Sigmoid colon (tissue), 6 donors: ENCODE measurements at regions not wholly inside any gene's neighbourhood (a gene's known extent, or its start where the extent isn't known, plus 50 kb on each side); places are given as distances from the start of the nearest gene placed in this dataset.

ENCODE experiments used
- DNase-seq: peaks from one replicate; pipeline ENCODE4 v3.0.0-alpha.2; 2019
- H3K27ac ChIP-seq, 4 donors: fragments of 200-600 bp; sonication (generic); one replicate each; pipeline ENCODE4 v1.5.1; 2016 to 2019; ENCODE audit warnings: mild to moderate bottlenecking in 1 of 4
- H3K27me3 ChIP-seq, 3 donors: fragments of 200-600 bp; sonication (generic); one replicate each; pipeline ENCODE4 v1.5.1; 2019; ENCODE audit warnings: mild to moderate bottlenecking in 1 of 3
- H3K36me3 ChIP-seq, 4 donors: fragments of 200-600 bp; sonication (generic); one replicate each; pipeline ENCODE4 v1.5.1; 2016 to 2019
- H3K4me1 ChIP-seq, 4 donors: fragments of 200-600 bp; sonication (generic); one replicate each; pipeline ENCODE4 v1.5.1; 2017 to 2019
- H3K4me3 ChIP-seq, 4 donors: fragments of 200-600 bp; sonication (generic); one replicate each; pipeline ENCODE4 v1.5.1; 2017 to 2019; ENCODE audit warnings: mild to moderate bottlenecking in 2 of 4, moderate library complexity in 1 of 4
- H3K9me3 ChIP-seq, 4 donors: fragments of 200-600 bp in 3 of 4; sonication (generic) in 3 of 4; one replicate each; pipeline versions ENCODE4 v1.5.1 to v1.6.1; 2013 to 2019
- CTCF ChIP-seq, 4 experiments: fragments of 450-650 bp in 3 of 4; fragments of 200-600 bp in 1 of 4; IDR thresholded peaks; one replicate each; pipeline ENCODE4 v1.5.1; 2016 to 2019; ENCODE audit warnings: antibody characterized with exemption in 4 of 4, mild to moderate bottlenecking in 3 of 4, moderate library complexity in 2 of 4
- EP300 ChIP-seq, 4 donors: sonication (generic); formaldehyde crosslinking; IDR thresholded peaks; one replicate each; pipeline ENCODE4 v1.6.1; 2017; ENCODE audit warnings: antibody characterized with exemption in 4 of 4
- POLR2A ChIP-seq, 2 donors: fragments of 450-650 bp; IDR thresholded peaks; one replicate each; pipeline ENCODE4 v1.6.1; 2016; ENCODE audit warnings: antibody characterized with exemption in 2 of 2, mild to moderate bottlenecking in 2 of 2, moderate library complexity in 2 of 2
- POLR2AphosphoS5 ChIP-seq, 4 donors: sonication (generic); formaldehyde crosslinking; IDR thresholded peaks; one replicate each; pipeline ENCODE4 v1.6.1; 2017; ENCODE audit warnings: antibody characterized with exemption in 4 of 4
- WGBS, 2 donors: extraction: QIAGEN DNeasy Blood & Tissue Kit; methylation state at CpG; one replicate each; pipeline ENCODE4 v1.1.7; 2013; 5-methylcytosine and 5-hydroxymethylcytosine counted together
- intact Hi-C: fragments of 100-400 bp; cut with DNase I; formaldehyde crosslinking; loops from one replicate; pipeline ENCODE4 v1.15.1; 2023
- donor health status: healthy with polysubstance abuse.
- donor health status: healthy.

GRCh38 chr19:5261156-5261890 lies 79.3 kb downstream of the PTPRS start:
- no peak for DNase-seq
- H3K27ac ChIP-seq, result no peak overlapping the region
- H3K36me3 ChIP-seq, result peaks cover 28 to 85% (median 46%) of the 10 kb centered on the region in 4 donors
- H3K4me3 ChIP-seq, result no peak overlapping the region
- peaks cover 0 to 3% (median 0%) of the 10 kb centered on the region in 4 donors for H3K9me3 ChIP-seq
- TF ChIP-seq POLR2AphosphoS5 (IDR thresholded peaks at IDR 0.05) (no peak), EP300 (IDR thresholded peaks at IDR 0.05) (no peak), POLR2A (IDR thresholded peaks at IDR 0.05) (no peak), CTCF (IDR thresholded peaks at IDR 0.05) (no peak)
- 59 to 76% methylated on average over 15 of the region's 15 CpGs for WGBS, 2 donors
- intact Hi-C loops, result no loop called here
- H3K4me1 ChIP-seq, result no peaks in the 10 kb centered on the region
- H3K27me3 ChIP-seq, result no peaks in the 10 kb centered on the region

DNA sequence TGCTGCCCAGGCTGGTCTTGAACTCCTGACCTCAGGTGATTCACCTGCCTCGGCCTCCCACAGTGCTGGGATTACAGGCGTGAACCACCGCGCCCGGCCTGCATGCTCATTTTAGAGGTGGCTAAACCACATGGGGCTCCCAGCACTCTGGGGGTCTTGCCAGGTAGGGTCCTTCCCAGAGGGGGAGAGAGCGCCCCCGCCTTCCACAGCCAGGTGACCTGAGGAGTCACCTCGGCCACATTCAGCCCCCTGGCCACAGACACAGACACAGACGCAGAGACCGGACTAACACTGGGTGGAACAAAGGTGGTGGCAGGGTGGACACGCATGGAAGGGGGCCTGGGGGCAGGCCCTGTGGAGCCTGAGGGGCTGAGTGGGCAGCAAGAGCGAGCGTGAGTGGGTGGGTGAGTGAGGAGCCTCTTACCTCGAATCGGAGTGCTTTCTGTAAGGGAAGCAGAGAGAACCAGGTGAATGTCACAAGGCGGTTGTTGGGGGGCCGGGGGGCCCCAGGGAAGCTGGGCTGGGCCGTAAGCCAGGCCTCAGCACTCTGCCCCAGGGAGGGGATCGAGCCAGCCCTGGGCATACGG lies 80.1 kb downstream of the PTPRS start:
- no peaks in the 10 kb centered on the region for H3K27me3 ChIP-seq
- TF ChIP-seq CTCF (IDR thresholded peaks at IDR 0.05), result no peak
- no peak for TF ChIP-seq POLR2AphosphoS5 (IDR thresholded peaks at IDR 0.05)
- TF ChIP-seq POLR2A (IDR thresholded peaks at IDR 0.05), result no peak
- TF ChIP-seq EP300 (IDR thresholded peaks at IDR 0.05), result no peak
- H3K9me3 ChIP-seq, result peaks cover 0 to 9% (median 0%) of the 10 kb centered on the region in 4 donors
- no peak overlapping the region for H3K4me3 ChIP-seq
- intact Hi-C loops, result no loop called here
- DNase-seq, result no peak
- no peak overlapping the region for H3K27ac ChIP-seq
- WGBS, 2 donors, result 77 to 86% methylated on average over 20 of the region's 20 CpGs
- H3K36me3 ChIP-seq, result peaks cover 30 to 93% (median 50%) of the 10 kb centered on the region in 4 donors
- H3K4me1 ChIP-seq, result no peaks in the 10 kb centered on the region

GRCh38 chr19:5259750-5260149 lies 80.9 kb downstream of the PTPRS start:
- TF ChIP-seq EP300 (IDR thresholded peaks at IDR 0.05) (no peak), POLR2AphosphoS5 (IDR thresholded peaks at IDR 0.05) (no peak), CTCF (IDR thresholded peaks at IDR 0.05) (no peak), POLR2A (IDR thresholded peaks at IDR 0.05) (no peak)
- WGBS, 2 donors, result 87 to 92% methylated on average over 4 of the region's 4 CpGs
- Histone ChIP-seq H3K27me3 (no peaks in the 10 kb centered on the region), H3K4me3 (no peak overlapping the region), H3K36me3 (peaks cover 33 to 93% (median 47%) of the 10 kb centered on the region in 4 donors), H3K4me1 (no peaks in the 10 kb centered on the region), H3K9me3 (peaks cover 0 to 14% (median 3%) of the 10 kb centered on the region in 4 donors), H3K27ac (no peak overlapping the region)
- DNase-seq, result no peak
- intact Hi-C loops, result no loop called here

- intact Hi-C loops, result no loop called here
- Histone ChIP-seq H3K27ac (no peak overlapping the region), H3K4me3 (no peak overlapping the region), H3K27me3 (no peaks in the 10 kb centered on the region), H3K36me3 (peaks cover 25 to 78% (median 32%) of the 10 kb centered on the region in 4 donors), H3K9me3 (peaks cover 0 to 17% (median 5%) of the 10 kb centered on the region in 4 donors), H3K4me1 (no peaks in the 10 kb centered on the region)
- no peak for DNase-seq
- no peak for TF ChIP-seq POLR2AphosphoS5 (IDR thresholded peaks at IDR 0.05)
- no peak for TF ChIP-seq POLR2A (IDR thresholded peaks at IDR 0.05)
- no peak for TF ChIP-seq EP300 (IDR thresholded peaks at IDR 0.05)
- TF ChIP-seq CTCF (IDR thresholded peaks at IDR 0.05), result no peak
- WGBS, 2 donors, result 94 to 95% methylated on average over 43 of the region's 43 CpGs
Observed at GRCh38 chr19:5257155-5258045, 83.2 kb downstream of the PTPRS start.
